Keratinocyte (primary cell): ENCODE measurements at regions not wholly inside any gene's neighbourhood (a gene's known extent, or its start where the extent isn't known, plus 50 kb on each side); places are given as distances from the start of the nearest gene placed in this dataset.
A peak's percentile ranks its signal among the peaks of the same experiment; 100 is the strongest.

ENCODE experiments used
- DNase-seq: peaks from one replicate; pipeline ENCODE4 v3.0.0-alpha.2; 2011; ENCODE audit warnings: low read depth, missing footprints, low spot score
- FAIRE-seq: peaks from 2 replicates; lab custom pipeline; 2011; peaks lifted over from hg19 to GRCh38; lab: Jason Lieb, UNC
- H2AFZ ChIP-seq: 2 replicates; pipeline ENCODE4 v1.6.0; 2012; ENCODE audit warnings: low read length, control low read depth, inconsistent platforms; ENCODE audit not compliant: control insufficient read depth
- H3K27ac ChIP-seq: 2 replicates; pipeline ENCODE4 v1.5.1; 2011; ENCODE audit warnings: low read length; ENCODE audit not compliant: control insufficient read depth, insufficient read depth
- H3K27me3 ChIP-seq: 3 replicates; pipeline ENCODE4 v1.6.0; 2011; ENCODE audit warnings: low read length; ENCODE audit not compliant: control insufficient read depth, insufficient read depth; ENCODE audit errors: extremely low read depth
- H3K36me3 ChIP-seq, 2 experiments: 2 replicates in 1 of 2; 3 replicates in 1 of 2; pipeline ENCODE4 v1.5.1; 2011; ENCODE audit warnings: low read length in 2 of 2, mild to moderate bottlenecking in 1 of 2; ENCODE audit not compliant: control insufficient read depth in 2 of 2, insufficient read depth in 2 of 2; ENCODE audit errors: extremely low read depth in 1 of 2
- H3K4me1 ChIP-seq: 3 replicates; pipeline ENCODE4 v1.5.1; 2011; ENCODE audit warnings: low read length; ENCODE audit not compliant: control insufficient read depth, insufficient read depth; ENCODE audit errors: extremely low read depth
- H3K4me2 ChIP-seq: 3 replicates; pipeline ENCODE4 v1.6.0; 2011; ENCODE audit warnings: low read depth, low read length; ENCODE audit not compliant: control insufficient read depth, insufficient read depth; ENCODE audit errors: extremely low read depth
- H3K4me3 ChIP-seq, 3 experiments: fragments of 200-600 bp in 1 of 3; sonication (generic) in 1 of 3; 2 replicates in 2 of 3; 3 replicates in 1 of 3; pipeline ENCODE4 v1.5.1; 2011 to 2016; ENCODE audit warnings: low read length in 3 of 3, mild to moderate bottlenecking in 3 of 3, control low read depth in 2 of 3, inconsistent platforms in 1 of 3, low read depth in 1 of 3, mixed read lengths in 1 of 3, mixed run types in 1 of 3, moderate library complexity in 1 of 3; ENCODE audit not compliant: control insufficient read depth in 2 of 3, insufficient read depth in 2 of 3; ENCODE audit errors: extremely low read depth in 1 of 3
- H3K79me2 ChIP-seq: 2 replicates; pipeline ENCODE4 v1.6.0; 2012; ENCODE audit warnings: low read length; ENCODE audit not compliant: control insufficient read depth, insufficient read depth
- H3K9ac ChIP-seq: 3 replicates; pipeline ENCODE4 v1.6.0; 2011; ENCODE audit warnings: low read length; ENCODE audit not compliant: control insufficient read depth, insufficient read depth; ENCODE audit errors: extremely low read depth
- H3K9me1 ChIP-seq: 3 replicates; pipeline ENCODE4 v1.6.0; 2011; ENCODE audit warnings: low read length; ENCODE audit not compliant: control insufficient read depth, insufficient read depth; ENCODE audit errors: extremely low read depth
- H3K9me3 ChIP-seq: 2 replicates; pipeline ENCODE4 v1.5.1; 2012; ENCODE audit warnings: low read depth, low read length; ENCODE audit not compliant: control insufficient read depth
- H4K20me1 ChIP-seq: 3 replicates; pipeline ENCODE4 v1.6.0; 2011; ENCODE audit warnings: low read length; ENCODE audit not compliant: control insufficient read depth, insufficient read depth; ENCODE audit errors: extremely low read depth
- EZH2 ChIP-seq: IDR thresholded peaks from one replicate; pipeline ENCODE4 v1.6.1; 2012; ENCODE audit warnings: inconsistent platforms, mild to moderate bottlenecking, low read length, moderate library complexity
- dilution Hi-C: fragments of 300-500 bp; cut with MboI; formaldehyde crosslinking; loops from one replicate; pipeline ENCODE4 v1.7.0; 2020; ENCODE audit warnings: low sequenced_read_pairs; ENCODE audit not compliant: extremely low pct_ligation_motif_present
- TF ChIP-seq, protein P1 (sequence below), 3 experiments: IDR thresholded peaks in 1 of 3; conservative IDR thresholded peaks in 1 of 3; optimal IDR thresholded peaks in 1 of 3; 2 replicates in 2 of 3; 3 replicates in 1 of 3; pipeline versions ENCODE3 to v1.5.1; 2011; ENCODE audit warnings: low read length in 3 of 3, mild to moderate bottlenecking in 3 of 3, moderate library complexity in 2 of 3, control low read depth in 1 of 3, inconsistent platforms in 1 of 3; ENCODE audit not compliant: insufficient read depth in 2 of 3; ENCODE audit errors: extremely low read depth in 1 of 3

DNA sequence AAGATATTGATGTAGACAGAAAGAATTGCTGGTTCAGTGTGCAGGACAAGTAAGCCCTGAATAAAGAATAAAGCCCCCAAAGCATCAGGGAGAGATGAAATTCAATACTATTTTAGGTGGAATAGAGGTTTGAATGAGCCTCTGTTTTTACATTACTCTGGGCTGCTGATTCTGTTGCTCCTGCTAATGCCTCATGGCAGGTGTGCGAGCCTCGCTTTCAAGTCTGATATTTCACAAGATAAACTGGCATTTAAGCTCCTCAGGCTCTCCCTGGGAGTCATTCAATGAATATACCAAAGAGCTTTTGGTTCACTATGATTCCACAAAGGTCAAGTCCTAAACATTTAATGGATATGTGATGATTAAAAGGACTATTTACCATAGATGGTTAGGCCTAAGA, 601.0 kb upstream of the SLC39A10 start:
- H3K27me3 ChIP-seq = no peaks in the 10 kb centered on the region
- no peak overlapping the region for H3K27ac ChIP-seq
- no peak overlapping the region for H2AFZ ChIP-seq
- dilution Hi-C loops = no loop called here
- DNase-seq = no peak
- H3K36me3 ChIP-seq = no peaks in the 10 kb centered on the region
- no peaks in the 10 kb centered on the region for H3K9me1 ChIP-seq
- no peak overlapping the region for H3K4me2 ChIP-seq
- no peaks in the 10 kb centered on the region for H3K79me2 ChIP-seq
- no peaks in the 10 kb centered on the region for H4K20me1 ChIP-seq
- H3K9me3 ChIP-seq = no peaks in the 10 kb centered on the region
- no peaks in the 10 kb centered on the region for H3K4me1 ChIP-seq
- no peak for TF ChIP-seq EZH2
- TF ChIP-seq, protein P1, sequence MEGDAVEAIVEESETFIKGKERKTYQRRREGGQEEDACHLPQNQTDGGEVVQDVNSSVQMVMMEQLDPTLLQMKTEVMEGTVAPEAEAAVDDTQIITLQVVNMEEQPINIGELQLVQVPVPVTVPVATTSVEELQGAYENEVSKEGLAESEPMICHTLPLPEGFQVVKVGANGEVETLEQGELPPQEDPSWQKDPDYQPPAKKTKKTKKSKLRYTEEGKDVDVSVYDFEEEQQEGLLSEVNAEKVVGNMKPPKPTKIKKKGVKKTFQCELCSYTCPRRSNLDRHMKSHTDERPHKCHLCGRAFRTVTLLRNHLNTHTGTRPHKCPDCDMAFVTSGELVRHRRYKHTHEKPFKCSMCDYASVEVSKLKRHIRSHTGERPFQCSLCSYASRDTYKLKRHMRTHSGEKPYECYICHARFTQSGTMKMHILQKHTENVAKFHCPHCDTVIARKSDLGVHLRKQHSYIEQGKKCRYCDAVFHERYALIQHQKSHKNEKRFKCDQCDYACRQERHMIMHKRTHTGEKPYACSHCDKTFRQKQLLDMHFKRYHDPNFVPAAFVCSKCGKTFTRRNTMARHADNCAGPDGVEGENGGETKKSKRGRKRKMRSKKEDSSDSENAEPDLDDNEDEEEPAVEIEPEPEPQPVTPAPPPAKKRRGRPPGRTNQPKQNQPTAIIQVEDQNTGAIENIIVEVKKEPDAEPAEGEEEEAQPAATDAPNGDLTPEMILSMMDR (optimal IDR thresholded peaks at IDR 0.05 in 1 of 3, IDR thresholded peaks at IDR 0.05 in 1 of 3, conservative IDR thresholded peaks at IDR 0.05 in 1 of 3; ENCODE audit: extremely low read depth in 1 of 3, insufficient read depth in 2 of 3, low read length in 3 of 3) = no peak
- H3K9ac ChIP-seq = no peak overlapping the region
- H3K4me3 ChIP-seq = no peak overlapping the region
- FAIRE-seq = no peak

DNA sequence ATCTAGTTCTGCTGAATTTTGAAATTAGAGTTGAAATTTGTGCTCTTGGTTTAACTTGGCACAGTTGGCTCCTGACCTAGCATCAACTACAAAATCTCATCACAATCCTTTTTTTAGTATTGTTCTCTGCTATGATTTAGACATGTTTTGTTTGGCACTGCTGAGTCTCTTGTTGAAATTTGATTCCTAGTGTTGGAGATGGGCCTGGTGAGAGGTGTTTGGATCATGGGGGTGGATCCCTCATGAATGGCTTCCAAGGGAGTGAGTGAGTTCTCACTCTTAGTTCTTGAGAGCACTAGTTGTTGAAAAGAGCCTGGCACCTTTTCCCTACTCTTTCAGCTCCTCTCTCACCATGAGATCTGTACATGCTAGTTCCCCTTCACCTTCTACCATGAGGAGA, 605.6 kb upstream of the SLC39A10 start:
- H3K27ac ChIP-seq = no peak overlapping the region
- no peak overlapping the region for H3K4me3 ChIP-seq
- peak; percentile 20 for FAIRE-seq
- no peaks in the 10 kb centered on the region for H3K9me1 ChIP-seq
- H3K4me2 ChIP-seq = no peak overlapping the region
- no peaks in the 10 kb centered on the region for H3K9me3 ChIP-seq
- no peaks in the 10 kb centered on the region for H3K79me2 ChIP-seq
- dilution Hi-C loops = no loop called here
- no peaks in the 10 kb centered on the region for H4K20me1 ChIP-seq
- no peaks in the 10 kb centered on the region for H3K27me3 ChIP-seq
- no peaks in the 10 kb centered on the region for H3K36me3 ChIP-seq
- DNase-seq = no peak
- H3K9ac ChIP-seq = no peak overlapping the region
- H2AFZ ChIP-seq = no peak overlapping the region
- TF ChIP-seq, protein P1 (optimal IDR thresholded peaks at IDR 0.05 in 1 of 3, IDR thresholded peaks at IDR 0.05 in 1 of 3, conservative IDR thresholded peaks at IDR 0.05 in 1 of 3; ENCODE audit: extremely low read depth in 1 of 3, insufficient read depth in 2 of 3, low read length in 3 of 3) = no peak
- TF ChIP-seq EZH2 = no peak
- H3K4me1 ChIP-seq = no peaks in the 10 kb centered on the region
